Smooth muscle cell (in vitro differentiated cells): ENCODE measurements at regions not wholly inside any gene's neighbourhood (a gene's known extent, or its start where the extent isn't known, plus 50 kb on each side); places are given as distances from the start of the nearest gene placed in this dataset.

ENCODE experiments used
- DNase-seq: peaks from one replicate; lab custom pipeline; 2025; ENCODE audit not compliant: unreplicated experiment; lab: John Stamatoyannopoulos, UW
- H2AFZ ChIP-seq: fragments of 200-600 bp; sonication (generic); 2 replicates; pipeline ENCODE4 v1.6.0; 2016; ENCODE audit warnings: antibody characterized with exemption, low read depth, mild to moderate bottlenecking
- H3F3A ChIP-seq: fragments of 200-600 bp; sonication (generic); 2 replicates; pipeline ENCODE4 v1.6.0; 2017; ENCODE audit warnings: antibody characterized with exemption, low read depth
- H3K27ac ChIP-seq: fragments of 200-600 bp; sonication (generic); 2 replicates; pipeline ENCODE4 v1.5.1; 2016; ENCODE audit warnings: low read depth, mild to moderate bottlenecking
- H3K27me3 ChIP-seq: fragments of 200-600 bp; sonication (generic); 2 replicates; pipeline ENCODE4 v1.6.1; 2016; ENCODE audit warnings: low read depth, mild to moderate bottlenecking
- H3K36me3 ChIP-seq: fragments of 200-600 bp; sonication (generic); 2 replicates; pipeline ENCODE4 v1.5.1; 2016; ENCODE audit warnings: low read depth
- H3K4me1 ChIP-seq: fragments of 200-600 bp; sonication (generic); 2 replicates; pipeline ENCODE4 v1.5.1; 2016; ENCODE audit warnings: low read depth
- H3K4me2 ChIP-seq: fragments of 200-600 bp; sonication (generic); 2 replicates; pipeline ENCODE4 v1.6.0; 2016; ENCODE audit warnings: mild to moderate bottlenecking
- H3K4me3 ChIP-seq: fragments of 200-600 bp; sonication (generic); 2 replicates; pipeline ENCODE4 v1.5.1; 2016; ENCODE audit warnings: mild to moderate bottlenecking
- H3K79me2 ChIP-seq: fragments of 200-600 bp; sonication (generic); 2 replicates; pipeline ENCODE4 v1.6.0; 2016; ENCODE audit warnings: low read depth, mild to moderate bottlenecking
- H3K9ac ChIP-seq: fragments of 200-600 bp; sonication (generic); 2 replicates; pipeline ENCODE4 v1.6.0; 2016; ENCODE audit warnings: low read depth
- H3K9me3 ChIP-seq: fragments of 200-600 bp; sonication (generic); replicated peaks from 2 replicates; pipeline ENCODE4 v1.5.1; 2016; ENCODE audit warnings: low read depth
- H4K20me1 ChIP-seq: fragments of 200-600 bp; sonication (generic); 2 replicates; pipeline ENCODE4 v1.6.0; 2016; ENCODE audit warnings: low read depth
- CTCF ChIP-seq: fragments of 200-600 bp; sonication (generic); IDR thresholded peaks from 2 replicates; pipeline ENCODE4 v1.5.1; 2017; ENCODE audit warnings: borderline replicate concordance, mild to moderate bottlenecking, antibody characterized with exemption; ENCODE audit not compliant: insufficient read depth, poor library complexity, severe bottlenecking
- WGBS: methylation state at CpG from one replicate; pipeline ENCODE4 v1.1.7; 2016; ENCODE audit warnings: low lambda C conversion rate; 5-methylcytosine and 5-hydroxymethylcytosine counted together

DNA sequence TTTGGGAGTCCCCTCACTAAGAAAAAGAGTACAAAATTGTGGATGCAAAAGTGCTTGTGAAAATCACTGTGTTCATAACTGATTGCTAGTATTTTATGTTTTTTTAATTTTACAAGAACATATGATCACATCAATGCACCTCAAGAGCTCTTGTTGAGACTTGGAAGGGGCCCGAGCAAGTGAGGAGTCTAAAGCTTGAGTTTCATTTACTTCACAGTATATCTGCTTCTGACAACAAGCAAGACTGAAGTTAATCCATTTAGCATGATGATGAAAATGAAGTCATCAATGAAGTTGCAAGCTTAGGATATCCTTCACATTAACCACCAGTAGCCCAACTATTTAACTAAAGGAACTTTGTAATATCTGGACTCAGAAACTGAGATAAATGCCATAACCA is 182.5 kb upstream of the DIO2 start:
- no peaks in the 10 kb centered on the region for H3K27me3 ChIP-seq
- TF ChIP-seq CTCF, result no peak
- peaks cover 4% of the 10 kb centered on the region for H3F3A ChIP-seq
- DNase-seq, result no peak
- no peak overlapping the region for H3K4me3 ChIP-seq
- H3K27ac ChIP-seq, result no peak overlapping the region
- no peaks in the 10 kb centered on the region for H3K9me3 ChIP-seq
- peaks cover 6% of the 10 kb centered on the region for H3K4me1 ChIP-seq
- no peaks in the 10 kb centered on the region for H3K79me2 ChIP-seq
- no peaks in the 10 kb centered on the region for H3K36me3 ChIP-seq
- no peak overlapping the region for H3K9ac ChIP-seq
- no peaks in the 10 kb centered on the region for H4K20me1 ChIP-seq
- WGBS, result 46% methylated on average over 1 of the region's 1 CpG
- no peak overlapping the region for H2AFZ ChIP-seq
- H3K4me2 ChIP-seq, result no peak overlapping the region

DNA sequence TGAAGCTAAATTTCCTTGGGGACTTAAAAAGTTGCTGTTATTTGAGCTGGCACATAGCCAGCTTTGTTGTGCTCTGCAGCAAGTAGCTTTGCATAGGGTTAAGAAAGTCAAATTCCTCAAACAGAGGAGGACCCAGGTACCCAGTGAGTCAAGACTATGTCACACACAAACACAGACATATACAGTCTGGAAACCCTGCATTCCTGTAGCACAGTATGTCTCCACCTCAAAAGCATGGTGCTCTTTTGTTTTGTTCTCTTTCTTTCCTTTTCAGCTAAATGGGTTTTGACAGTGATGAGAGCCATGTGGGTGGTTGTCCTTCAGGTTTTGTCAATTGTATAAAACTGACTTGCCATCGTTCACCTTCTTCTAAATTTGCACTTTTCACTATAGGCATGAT is 179.6 kb upstream of the DIO2 start:
- peaks cover 4% of the 10 kb centered on the region for H3F3A ChIP-seq
- peak overlapping the region; percentile 23 for H3K9ac ChIP-seq
- DNase-seq, result no peak
- TF ChIP-seq CTCF, result no peak
- peaks cover 6% of the 10 kb centered on the region for H3K4me1 ChIP-seq
- WGBS, result 59% methylated on average over 1 of the region's 1 CpG
- no peaks in the 10 kb centered on the region for H3K27me3 ChIP-seq
- no peaks in the 10 kb centered on the region for H3K36me3 ChIP-seq
- no peak overlapping the region for H3K4me2 ChIP-seq
- H4K20me1 ChIP-seq, result no peaks in the 10 kb centered on the region
- no peaks in the 10 kb centered on the region for H3K9me3 ChIP-seq
- H3K4me3 ChIP-seq, result no peak overlapping the region
- no peak overlapping the region for H2AFZ ChIP-seq
- peak overlapping the region; percentile 89 for H3K27ac ChIP-seq
- no peaks in the 10 kb centered on the region for H3K79me2 ChIP-seq

DNA sequence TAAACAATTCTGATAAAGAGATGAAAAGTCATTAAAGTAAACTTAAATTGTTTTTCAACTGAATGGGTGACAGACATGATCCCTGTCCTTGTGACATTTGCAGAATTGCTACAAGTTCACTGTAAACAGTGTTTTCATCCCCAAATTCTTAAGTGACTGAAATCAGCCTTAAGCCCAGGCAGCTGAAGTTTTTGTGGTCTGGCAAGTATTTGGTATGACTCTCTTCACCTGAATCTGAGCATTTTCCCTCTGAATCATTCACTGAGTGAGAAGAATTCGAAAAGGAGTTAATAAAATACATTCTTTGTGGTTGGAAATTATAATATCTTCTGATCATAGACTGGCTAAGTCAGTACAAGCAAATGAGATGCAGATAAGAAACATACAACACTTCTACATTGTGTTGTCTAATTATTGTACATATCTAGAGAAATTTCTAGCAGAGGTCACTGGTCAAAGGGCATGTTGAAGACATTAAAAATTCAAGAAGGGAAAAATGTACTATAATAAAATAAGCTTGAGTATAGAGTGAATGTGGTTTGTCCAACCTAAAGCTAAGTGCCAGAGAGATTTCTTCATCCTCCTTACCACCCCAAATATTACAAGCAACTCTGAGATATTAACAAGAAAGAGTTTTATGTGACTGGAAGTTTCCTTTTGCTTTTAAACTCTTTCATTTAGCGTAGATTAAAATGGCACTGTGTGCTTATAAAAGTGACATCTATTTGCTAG is 177.8 kb upstream of the DIO2 start:
- Histone ChIP-seq H3K27ac (peak overlapping the region; percentile 89), H3K36me3 (no peaks in the 10 kb centered on the region), H3K4me2 (peak overlapping the region; percentile 60), H3K4me1 (peaks cover 6% of the 10 kb centered on the region), H3K27me3 (no peaks in the 10 kb centered on the region), H3K4me3 (no peak overlapping the region), H3F3A (peaks cover 4% of the 10 kb centered on the region), H3K9ac (peak overlapping the region; percentile 55), H3K9me3 (no peaks in the 10 kb centered on the region), H4K20me1 (no peaks in the 10 kb centered on the region), H2AFZ (no peak overlapping the region), H3K79me2 (no peaks in the 10 kb centered on the region)
- 34% methylated on average over 2 of the region's 2 CpGs for WGBS
- no peak for DNase-seq
- no peak for TF ChIP-seq CTCF

- Histone ChIP-seq H3K4me1 (peaks cover 6% of the 10 kb centered on the region), H3K36me3 (no peaks in the 10 kb centered on the region), H3K27ac (peak overlapping the region; percentile 89), H3F3A (peaks cover 4% of the 10 kb centered on the region), H4K20me1 (no peaks in the 10 kb centered on the region), H3K79me2 (no peaks in the 10 kb centered on the region), H3K9ac (no peak overlapping the region), H3K4me2 (no peak overlapping the region), H3K27me3 (no peaks in the 10 kb centered on the region), H3K9me3 (no peaks in the 10 kb centered on the region), H3K4me3 (no peak overlapping the region), H2AFZ (no peak overlapping the region)
- 86% methylated on average over 7 of the region's 7 CpGs for WGBS
- DNase-seq, result no peak
- no peak for TF ChIP-seq CTCF
Observed at GRCh38 chr14:80387563-80387981, 176.3 kb upstream of the DIO2 start.
